NCI-H128 (cell line): ENCODE measurements at regions not wholly inside any gene's neighbourhood (a gene's known extent, or its start where the extent isn't known, plus 50 kb on each side); places are given as distances from the start of the nearest gene placed in this dataset.

Experiments used
- DNase-seq: peaks from one replicate; lab custom pipeline; 2025; ENCODE audit not compliant: unreplicated experiment; lab: John Stamatoyannopoulos, UW

- DNase-seq, result no peak
These were observed 517.0 kb downstream of the SPRY1 start for GRCh38 chr4:123913598-123913997.

GRCh38 chr4:123916821-123917220, 520.2 kb downstream of the SPRY1 start:
- DNase-seq, result no peak

GRCh38 chr4:123919576-123920098, 523.0 kb downstream of the SPRY1 start:
- no peak for DNase-seq

GRCh38 chr4:123921339-123921738, 524.7 kb downstream of the SPRY1 start:
- DNase-seq, result no peak

GRCh38 chr4:123922847-123923246, 526.3 kb downstream of the SPRY1 start:
- no peak for DNase-seq

GRCh38 chr4:123924536-123924935, 527.9 kb downstream of the SPRY1 start:
- DNase-seq, result no peak

- DNase-seq, result no peak
These were observed 533.0 kb downstream of the SPRY1 start for GRCh38 chr4:123929565-123929964.

GRCh38 chr4:123930996-123931395, 534.4 kb downstream of the SPRY1 start:
- no peak for DNase-seq

GRCh38 chr4:123934096-123934495, 537.5 kb downstream of the SPRY1 start:
- no peak for DNase-seq

GRCh38 chr4:123936621-123937043, 540.0 kb downstream of the SPRY1 start:
- no peak for DNase-seq

- DNase-seq, result no peak
These were observed 541.0 kb downstream of the SPRY1 start for GRCh38 chr4:123937581-123937980.

- DNase-seq, result no peak
These were observed 543.0 kb downstream of the SPRY1 start for GRCh38 chr4:123939621-123940020.

- no peak for DNase-seq
These were observed 544.0 kb downstream of the SPRY1 start for GRCh38 chr4:123940604-123941003.

- DNase-seq, result no peak
These were observed 544.7 kb downstream of the SPRY1 start for GRCh38 chr4:123941306-123941705.

- DNase-seq, result no peak
These were observed 547.4 kb downstream of the SPRY1 start for GRCh38 chr4:123943976-123944375.

GRCh38 chr4:123945301-123945700, 548.7 kb downstream of the SPRY1 start:
- DNase-seq, result no peak

- no peak for DNase-seq
These were observed 553.9 kb downstream of the SPRY1 start for GRCh38 chr4:123950530-123950929.

- DNase-seq, result no peak
These were observed 556.1 kb downstream of the SPRY1 start for GRCh38 chr4:123952530-123953274.

GRCh38 chr4:123953566-123953965, 557.0 kb downstream of the SPRY1 start:
- DNase-seq, result no peak

GRCh38 chr4:123954220-123954619, 557.6 kb downstream of the SPRY1 start:
- DNase-seq, result no peak

GRCh38 chr4:123955167-123955800, 558.7 kb downstream of the SPRY1 start:
- no peak for DNase-seq

GRCh38 chr4:123956204-123956603, 559.6 kb downstream of the SPRY1 start:
- DNase-seq, result no peak
